NT2/D1 (cell line): ENCODE measurements at regions not wholly inside any gene's neighbourhood (a gene's known extent, or its start where the extent isn't known, plus 50 kb on each side); places are given as distances from the start of the nearest gene placed in this dataset.

Experiments used
- DNase-seq: peaks from one replicate; pipeline ENCODE4 v3.0.0-alpha.2; 2011; ENCODE audit warnings: low read depth, low spot score
- H3K27me3 ChIP-seq: 2 replicates; pipeline ENCODE4 v1.6.0; 2011; ENCODE audit warnings: mild to moderate bottlenecking; ENCODE audit not compliant: insufficient read length, insufficient read depth
- H3K36me3 ChIP-seq: 2 replicates; pipeline ENCODE4 v1.6.1; 2011; ENCODE audit warnings: mild to moderate bottlenecking, low read length, mixed read lengths; ENCODE audit not compliant: insufficient read depth, insufficient read length
- H3K4me1 ChIP-seq: 2 replicates; pipeline ENCODE4 v1.5.1; 2011; ENCODE audit not compliant: insufficient read depth, insufficient read length
- H3K4me3 ChIP-seq: 2 replicates; pipeline ENCODE4 v1.5.1; 2011; ENCODE audit warnings: low read depth; ENCODE audit not compliant: insufficient read length
- H3K9ac ChIP-seq: 2 replicates; pipeline ENCODE4 v1.6.0; 2011; ENCODE audit warnings: low read depth; ENCODE audit not compliant: insufficient read length
- H3K9me3 ChIP-seq: 2 replicates; pipeline ENCODE4 v1.5.1; 2011; ENCODE audit warnings: mild to moderate bottlenecking, low read length; ENCODE audit not compliant: insufficient read depth
- SUZ12 ChIP-seq: IDR thresholded peaks from 2 replicates; pipeline ENCODE4 v1.6.1; 2011; ENCODE audit not compliant: insufficient read length, insufficient read depth; ENCODE audit errors: extremely low read depth
- YY1 ChIP-seq: IDR thresholded peaks from 2 replicates; pipeline ENCODE4 v1.6.1; 2011; ENCODE audit not compliant: insufficient read length, insufficient read depth
- ZNF274 ChIP-seq: IDR thresholded peaks from 2 replicates; pipeline ENCODE4 v1.6.1; 2011; ENCODE audit warnings: mild to moderate bottlenecking, low read depth, low read length

GRCh38 chr11:116498161-116498560 is 274.6 kb downstream of the BUD13 start:
- DNase-seq = no peak
- Histone ChIP-seq H3K4me3 (no peak overlapping the region), H3K27me3 (peaks cover 24% of the 10 kb centered on the region), H3K9me3 (no peaks in the 10 kb centered on the region), H3K4me1 (no peaks in the 10 kb centered on the region), H3K36me3 (no peaks in the 10 kb centered on the region), H3K9ac (no peak overlapping the region)
- TF ChIP-seq YY1 = no peak
- TF ChIP-seq ZNF274 = no peak
- no peak for TF ChIP-seq SUZ12

GRCh38 chr11:116492600-116492999 is 280.2 kb downstream of the BUD13 start:
- no peak for DNase-seq
- no peaks in the 10 kb centered on the region for H3K36me3 ChIP-seq
- H3K27me3 ChIP-seq = peaks cover 15% of the 10 kb centered on the region
- no peak for TF ChIP-seq ZNF274
- no peaks in the 10 kb centered on the region for H3K4me1 ChIP-seq
- no peak overlapping the region for H3K4me3 ChIP-seq
- no peak overlapping the region for H3K9ac ChIP-seq
- H3K9me3 ChIP-seq = no peaks in the 10 kb centered on the region

DNA sequence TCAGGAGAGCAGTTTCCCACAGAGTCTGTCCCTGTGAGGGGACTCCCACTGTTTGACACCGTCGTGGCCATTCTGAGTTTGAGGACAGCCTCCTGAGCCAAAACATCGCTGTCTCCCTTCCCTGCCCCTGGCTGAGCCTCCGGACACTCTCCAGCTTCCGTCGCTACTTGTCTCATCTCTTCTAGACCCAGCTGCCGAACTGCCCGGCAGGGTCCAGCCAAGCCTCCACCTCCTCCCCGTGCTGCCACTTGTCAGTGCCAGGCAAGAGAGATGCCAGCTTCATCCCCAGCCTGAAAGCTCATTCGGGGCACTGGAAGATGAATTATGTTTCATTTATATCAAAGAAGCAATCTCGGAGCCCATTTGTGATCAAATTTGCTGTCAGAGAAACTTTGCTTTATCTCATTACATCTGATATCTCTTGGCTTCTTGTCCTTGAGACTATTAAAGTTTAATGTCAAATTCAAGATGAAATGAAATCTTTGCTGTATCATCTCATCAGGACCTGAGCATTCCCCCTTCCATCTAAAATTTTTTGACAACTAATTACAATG is 283.9 kb downstream of the BUD13 start:
- peaks cover 33% of the 10 kb centered on the region for H3K27me3 ChIP-seq
- H3K9ac ChIP-seq = no peak overlapping the region
- TF ChIP-seq SUZ12 (no peak), YY1 (no peak), ZNF274 (no peak)
- H3K4me3 ChIP-seq = no peak overlapping the region
- DNase-seq = no peak
- no peaks in the 10 kb centered on the region for H3K9me3 ChIP-seq
- H3K4me1 ChIP-seq = no peaks in the 10 kb centered on the region
- no peaks in the 10 kb centered on the region for H3K36me3 ChIP-seq

DNA sequence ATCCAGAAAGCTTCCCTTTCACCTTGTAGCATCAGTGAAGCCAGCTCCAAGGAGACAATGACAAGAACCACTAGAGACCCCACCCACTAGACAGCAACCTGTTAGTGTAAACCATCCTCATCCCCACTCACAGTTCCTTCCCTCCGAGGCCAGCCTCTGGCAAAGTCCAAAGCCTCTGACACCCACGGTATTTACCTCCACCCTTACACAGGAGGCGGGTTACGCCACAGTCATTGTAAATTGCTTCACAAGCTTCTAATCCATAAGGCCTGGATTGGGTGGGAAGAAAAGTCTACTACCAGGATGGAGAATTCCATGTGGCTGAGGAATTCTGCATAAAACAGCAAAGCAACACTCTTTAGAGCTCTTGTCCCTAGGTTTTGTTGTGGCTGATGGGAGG is 287.4 kb downstream of the BUD13 start:
- DNase-seq = no peak
- Histone ChIP-seq H3K36me3 (no peaks in the 10 kb centered on the region), H3K4me3 (no peak overlapping the region), H3K9me3 (no peaks in the 10 kb centered on the region), H3K27me3 (peaks cover 33% of the 10 kb centered on the region), H3K9ac (no peak overlapping the region), H3K4me1 (no peaks in the 10 kb centered on the region)
- TF ChIP-seq YY1 (no peak), ZNF274 (no peak), SUZ12 (no peak)

GRCh38 chr11:116482716-116483115 is 290.1 kb downstream of the BUD13 start:
- Histone ChIP-seq H3K4me3 (no peak overlapping the region), H3K9ac (no peak overlapping the region), H3K36me3 (no peaks in the 10 kb centered on the region), H3K4me1 (no peaks in the 10 kb centered on the region), H3K9me3 (no peaks in the 10 kb centered on the region), H3K27me3 (peaks cover 18% of the 10 kb centered on the region)
- no peak for TF ChIP-seq YY1
- TF ChIP-seq SUZ12 = no peak
- TF ChIP-seq ZNF274 = no peak
- DNase-seq = no peak

DNA sequence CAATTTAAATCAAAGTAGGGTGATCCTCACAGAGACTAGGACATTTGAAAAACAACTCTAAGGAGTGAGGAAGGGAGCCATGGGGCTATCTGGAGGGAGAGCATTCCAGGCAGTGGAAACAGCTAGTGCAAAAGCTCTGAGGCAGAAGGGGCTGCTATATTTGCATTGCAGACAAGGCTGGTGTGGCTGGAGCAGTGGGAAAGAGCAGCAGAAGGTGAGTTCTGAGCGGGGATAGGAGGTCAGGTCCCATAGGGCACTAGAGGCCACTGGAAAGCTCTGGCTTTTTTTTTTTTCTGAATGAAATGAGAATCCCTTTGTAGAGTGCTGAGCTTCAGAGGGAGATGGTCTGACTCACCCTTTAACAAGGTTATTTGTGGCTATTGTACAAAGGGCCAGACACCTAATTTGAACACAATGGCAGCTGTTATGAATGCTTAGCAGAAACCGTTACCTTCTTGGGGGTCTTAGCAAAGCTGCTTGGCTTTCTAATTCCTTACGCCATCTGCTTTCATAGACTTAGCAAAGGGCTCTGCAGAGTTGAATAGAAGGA is 291.6 kb downstream of the BUD13 start:
- H3K9me3 ChIP-seq = no peaks in the 10 kb centered on the region
- no peak overlapping the region for H3K9ac ChIP-seq
- peaks cover 20% of the 10 kb centered on the region for H3K27me3 ChIP-seq
- no peaks in the 10 kb centered on the region for H3K36me3 ChIP-seq
- no peak overlapping the region for H3K4me3 ChIP-seq
- TF ChIP-seq SUZ12 (no peak), YY1 (no peak), ZNF274 (no peak)
- no peak for DNase-seq
- no peaks in the 10 kb centered on the region for H3K4me1 ChIP-seq

GRCh38 chr11:116478669-116479668 is 293.8 kb downstream of the BUD13 start:
- peaks cover 9% of the 10 kb centered on the region for H3K27me3 ChIP-seq
- H3K36me3 ChIP-seq = no peaks in the 10 kb centered on the region
- H3K4me1 ChIP-seq = no peaks in the 10 kb centered on the region
- no peak overlapping the region for H3K4me3 ChIP-seq
- no peak for DNase-seq
- H3K9me3 ChIP-seq = no peaks in the 10 kb centered on the region
- no peak overlapping the region for H3K9ac ChIP-seq
- TF ChIP-seq ZNF274 = no peak
- TF ChIP-seq SUZ12 = no peak
- TF ChIP-seq YY1 = no peak
